GM11168 (cell line): ENCODE measurements at regions not wholly inside any gene's neighbourhood (a gene's known extent, or its start where the extent isn't known, plus 50 kb on each side); places are given as distances from the start of the nearest gene placed in this dataset.
"Not testable (repeated sequence)": the region's sequence is repeated elsewhere in the genome, so short reads cannot be mapped to it uniquely, and the experiment has no call there.

ENCODE experiments used
- in situ Hi-C: fragments of 300-500 bp; cut with MboI; formaldehyde crosslinking; loops from one replicate; pipeline ENCODE4 v1.12.0; 2022; ENCODE audit warnings: low sequenced_read_pairs; ENCODE audit not compliant: unreplicated experiment

GRCh38 chr1:29691499-29691898, 455.2 kb downstream of the PTPRU start:
- in situ Hi-C loops = no loop called here

- in situ Hi-C loops = no loop called here
Observed at GRCh38 chr1:29690156-29690555, 453.8 kb downstream of the PTPRU start.

- in situ Hi-C loops = no loop called here
Observed at GRCh38 chr1:29689372-29690030, 453.2 kb downstream of the PTPRU start.

GRCh38 chr1:29688471-29689365, 452.4 kb downstream of the PTPRU start:
- in situ Hi-C loops = no loop called here

GRCh38 chr1:29687601-29688244, 451.4 kb downstream of the PTPRU start:
- in situ Hi-C loops = no loop called here

- in situ Hi-C loops = no loop called here
Observed at GRCh38 chr1:29687166-29687565, 450.8 kb downstream of the PTPRU start.

GRCh38 chr1:29686012-29686930, 449.9 kb downstream of the PTPRU start:
- in situ Hi-C loops = no loop called here

- in situ Hi-C loops = no loop called here
Observed at GRCh38 chr1:29685387-29685786, 449.1 kb downstream of the PTPRU start.

GRCh38 chr1:29684141-29684540, 447.8 kb downstream of the PTPRU start:
- in situ Hi-C loops = no loop called here

- in situ Hi-C loops = no loop called here
Observed at GRCh38 chr1:29683472-29683871, 447.1 kb downstream of the PTPRU start.

GRCh38 chr1:29682919-29683295, 446.6 kb downstream of the PTPRU start:
- in situ Hi-C loops = no loop called here

- in situ Hi-C loops = no loop called here
Observed at GRCh38 chr1:29682171-29682918, 446.0 kb downstream of the PTPRU start.

- in situ Hi-C loops = not testable (repeated sequence)
Observed at GRCh38 chr1:29681416-29681815, 445.1 kb downstream of the PTPRU start.

- in situ Hi-C loops = no loop called here
Observed at GRCh38 chr1:29679828-29680558, 443.7 kb downstream of the PTPRU start.

- in situ Hi-C loops = no loop called here
Observed at GRCh38 chr1:29679316-29679715, 443.0 kb downstream of the PTPRU start.

GRCh38 chr1:29677028-29678024, 441.0 kb downstream of the PTPRU start:
- in situ Hi-C loops = no loop called here

- in situ Hi-C loops = no loop called here
Observed at GRCh38 chr1:29676496-29676895, 440.2 kb downstream of the PTPRU start.
